Kidney (tissue), 13 donors: ENCODE measurements at regions not wholly inside any gene's neighbourhood (a gene's known extent, or its start where the extent isn't known, plus 50 kb on each side); places are given as distances from the start of the nearest gene placed in this dataset.

Source experiments
- DNase-seq, 5 donors: peaks; one replicate each; pipeline ENCODE4 v3.0.0-alpha.2; 2013 to 2020
- FAIRE-seq: peaks from 2 replicates; lab custom pipeline; 2012; peaks lifted over from hg19 to GRCh38; lab: Jason Lieb, UNC
- H3K27ac ChIP-seq, 2 donors: one replicate each; pipeline ENCODE4 v1.7.0; 2013; ENCODE audit warnings: low read depth in 2 of 2, low read length in 2 of 2, inconsistent platforms in 1 of 2
- H3K27me3 ChIP-seq: one replicate; pipeline ENCODE4 v1.7.1; 2013; ENCODE audit warnings: low read length, inconsistent platforms; ENCODE audit not compliant: control insufficient read depth, insufficient read depth
- H3K36me3 ChIP-seq, 3 donors: one replicate each; pipeline versions ENCODE4 v1.7.0 to v1.7.1; 2013; ENCODE audit warnings: low read length in 3 of 3, control low read depth in 1 of 3, inconsistent platforms in 1 of 3; ENCODE audit not compliant: insufficient read depth in 3 of 3, control insufficient read depth in 2 of 3
- H3K4me1 ChIP-seq, 3 donors: one replicate each; pipeline versions ENCODE4 v1.7.0 to v1.7.1; 2013; ENCODE audit warnings: low read length in 3 of 3, inconsistent platforms in 1 of 3, low read depth in 1 of 3; ENCODE audit not compliant: control insufficient read depth in 2 of 3, insufficient read depth in 2 of 3
- H3K4me3 ChIP-seq, 3 donors: one replicate each; pipeline versions ENCODE4 v1.7.0 to v1.8.1; 2013; ENCODE audit warnings: low read length in 3 of 3, control low read depth in 1 of 3, inconsistent platforms in 1 of 3
- H3K9ac ChIP-seq, 3 donors: one replicate each; pipeline versions ENCODE4 v1.7.0 to v1.7.1; 2013; ENCODE audit warnings: low read length in 3 of 3, control low read depth in 1 of 3, inconsistent platforms in 1 of 3
- H3K9me3 ChIP-seq, 3 donors: one replicate each; pipeline versions ENCODE4 v1.7.0 to v1.7.1; 2013; ENCODE audit warnings: low read length in 3 of 3, control low read depth in 1 of 3, inconsistent platforms in 1 of 3; ENCODE audit not compliant: control insufficient read depth in 2 of 3, insufficient read depth in 1 of 3
- CTCF ChIP-seq: IDR thresholded peaks from 3 replicates; pipeline ENCODE4 v1.5.1; 2012; ENCODE audit warnings: mild to moderate bottlenecking, moderate library complexity, borderline replicate concordance; ENCODE audit not compliant: insufficient read depth; ENCODE audit errors: extremely low read depth
- intact Hi-C: fragments of 100-400 bp; cut with DNase I; formaldehyde crosslinking; loops from one replicate; pipeline ENCODE4 v1.11.1; 2022
- donor health status: control.
- donor health status: control.
- donor health status: control.
- donor health status: control.
- donor health status: control.
- donor health status: DM: yes; HTN: yes; CAD: no.
- donor health status: Normal renal cell carcinoma (clear cell type).

GRCh38 chr2:64860936-64861335, 128.3 kb upstream of the SLC1A4 start:
- intact Hi-C loops: no loop called here
- FAIRE-seq (no peak), DNase-seq (no peak)
- H3K27ac ChIP-seq: no peak overlapping the region
- peaks cover 2 to 25% (median 7%) of the 10 kb centered on the region in 3 donors for H3K4me1 ChIP-seq
- no peaks in the 10 kb centered on the region for H3K9me3 ChIP-seq
- H3K9ac ChIP-seq: no peak overlapping the region
- H3K4me3 ChIP-seq: no peak overlapping the region
- no peaks in the 10 kb centered on the region for H3K27me3 ChIP-seq
- TF ChIP-seq CTCF: no peak
- no peaks in the 10 kb centered on the region for H3K36me3 ChIP-seq

GRCh38 chr2:64861452-64862397, 127.5 kb upstream of the SLC1A4 start:
- Histone ChIP-seq H3K9ac (no peak overlapping the region), H3K27me3 (no peaks in the 10 kb centered on the region), H3K36me3 (no peaks in the 10 kb centered on the region), H3K4me3 (no peak overlapping the region), H3K4me1 (peaks cover 2 to 25% (median 7%) of the 10 kb centered on the region in 3 donors), H3K9me3 (no peaks in the 10 kb centered on the region), H3K27ac (no peak overlapping the region)
- intact Hi-C loops: no loop called here
- FAIRE-seq (no peak), DNase-seq (no peak)
- TF ChIP-seq CTCF: no peak

- Histone ChIP-seq H3K4me1 (peaks cover 2 to 23% (median 7%) of the 10 kb centered on the region in 3 donors), H3K9me3 (no peaks in the 10 kb centered on the region), H3K27ac (no peak overlapping the region), H3K27me3 (no peaks in the 10 kb centered on the region), H3K9ac (no peak overlapping the region), H3K36me3 (no peaks in the 10 kb centered on the region), H3K4me3 (no peak overlapping the region)
- DNase-seq: no peak
- FAIRE-seq: no peak
- intact Hi-C loops: no loop called here
- no peak for TF ChIP-seq CTCF
Measured at GRCh38 chr2:64862623-64863022, 126.6 kb upstream of the SLC1A4 start.
